GM12865 (cell line): ENCODE measurements at regions not wholly inside any gene's neighbourhood (a gene's known extent, or its start where the extent isn't known, plus 50 kb on each side); places are given as distances from the start of the nearest gene placed in this dataset.
"Not testable (repeated sequence)": the region's sequence is repeated elsewhere in the genome, so short reads cannot be mapped to it uniquely, and the experiment has no call there.

Experiments used
- DNase-seq: peaks from one replicate; pipeline ENCODE4 v3.0.0; 2010; ENCODE audit warnings: low read depth
- H3K4me3 ChIP-seq: 2 replicates; pipeline ENCODE4 v1.5.1; 2011; ENCODE audit warnings: mild to moderate bottlenecking, low read depth, low read length, control low read depth
- CTCF ChIP-seq: IDR thresholded peaks from 2 replicates; pipeline ENCODE4 v1.5.1; 2011; ENCODE audit warnings: low read length, control low read depth, low read depth, inconsistent platforms; ENCODE audit not compliant: insufficient read depth; ENCODE audit errors: missing control alignments

- no peak for DNase-seq
- no peak overlapping the region for H3K4me3 ChIP-seq
- no peak for TF ChIP-seq CTCF
These were observed 217.4 kb upstream of the HSF2 start for GRCh38 chr6:122182061-122182460.

- no peak overlapping the region for H3K4me3 ChIP-seq
- no peak for DNase-seq
- no peak for TF ChIP-seq CTCF
These were observed 215.0 kb upstream of the HSF2 start for GRCh38 chr6:122184401-122184827.

GRCh38 chr6:122185458-122185857 lies 214.0 kb upstream of the HSF2 start:
- DNase-seq, result not testable (repeated sequence)

GRCh38 chr6:122187186-122187585 lies 212.3 kb upstream of the HSF2 start:
- DNase-seq, result no peak
- H3K4me3 ChIP-seq, result no peak overlapping the region
- no peak for TF ChIP-seq CTCF

More at GRCh38 chr6:122185458-122185857, 214.0 kb upstream of the HSF2 start:
- not testable (repeated sequence) for H3K4me3 ChIP-seq

- TF ChIP-seq CTCF, result no peak
- H3K4me3 ChIP-seq, result no peak overlapping the region
- DNase-seq, result no peak
These were observed 200.5 kb upstream of the HSF2 start for GRCh38 chr6:122198922-122199321.

- no peak for TF ChIP-seq CTCF
- H3K4me3 ChIP-seq, result no peak overlapping the region
- DNase-seq, result no peak
These were observed 199.0 kb upstream of the HSF2 start for GRCh38 chr6:122200440-122200839.

GRCh38 chr6:122202576-122203137 lies 196.8 kb upstream of the HSF2 start:
- DNase-seq, result no peak
- no peak for TF ChIP-seq CTCF

More at GRCh38 chr6:122202576-122203137, 196.8 kb upstream of the HSF2 start:
- H3K4me3 ChIP-seq, result no peak overlapping the region
